ENCODE measurements at regions not wholly inside any gene's neighbourhood (a gene's known extent, or its start where the extent isn't known, plus 50 kb on each side); places are given as distances from the start of the nearest gene placed in this dataset. TPM values are rescaled to one million over a fixed set of nuclear protein-coding genes. Genes with fewer than 3 reads are reported as not detected.

DNA sequence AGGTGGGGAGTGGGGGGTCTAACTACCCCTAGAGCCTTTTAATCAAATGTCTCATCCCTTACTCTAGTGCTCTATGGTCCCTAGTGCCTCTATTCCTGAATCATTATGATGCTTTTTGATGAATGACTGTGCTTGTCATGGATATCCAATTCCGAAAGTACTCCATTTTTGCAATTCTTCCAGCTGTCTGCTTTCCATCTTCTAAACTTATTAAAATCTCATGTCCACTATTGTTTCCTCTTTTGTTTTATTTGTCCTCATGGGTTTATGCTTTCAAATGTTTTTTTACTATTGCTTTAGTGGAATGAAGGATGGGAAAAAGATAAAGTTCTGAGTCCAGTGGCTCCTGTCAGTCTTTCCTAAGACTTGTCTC, 77.2 kb upstream of the KCNMB2 start:
- peak; percentile 64 for DNase-seq

DNA sequence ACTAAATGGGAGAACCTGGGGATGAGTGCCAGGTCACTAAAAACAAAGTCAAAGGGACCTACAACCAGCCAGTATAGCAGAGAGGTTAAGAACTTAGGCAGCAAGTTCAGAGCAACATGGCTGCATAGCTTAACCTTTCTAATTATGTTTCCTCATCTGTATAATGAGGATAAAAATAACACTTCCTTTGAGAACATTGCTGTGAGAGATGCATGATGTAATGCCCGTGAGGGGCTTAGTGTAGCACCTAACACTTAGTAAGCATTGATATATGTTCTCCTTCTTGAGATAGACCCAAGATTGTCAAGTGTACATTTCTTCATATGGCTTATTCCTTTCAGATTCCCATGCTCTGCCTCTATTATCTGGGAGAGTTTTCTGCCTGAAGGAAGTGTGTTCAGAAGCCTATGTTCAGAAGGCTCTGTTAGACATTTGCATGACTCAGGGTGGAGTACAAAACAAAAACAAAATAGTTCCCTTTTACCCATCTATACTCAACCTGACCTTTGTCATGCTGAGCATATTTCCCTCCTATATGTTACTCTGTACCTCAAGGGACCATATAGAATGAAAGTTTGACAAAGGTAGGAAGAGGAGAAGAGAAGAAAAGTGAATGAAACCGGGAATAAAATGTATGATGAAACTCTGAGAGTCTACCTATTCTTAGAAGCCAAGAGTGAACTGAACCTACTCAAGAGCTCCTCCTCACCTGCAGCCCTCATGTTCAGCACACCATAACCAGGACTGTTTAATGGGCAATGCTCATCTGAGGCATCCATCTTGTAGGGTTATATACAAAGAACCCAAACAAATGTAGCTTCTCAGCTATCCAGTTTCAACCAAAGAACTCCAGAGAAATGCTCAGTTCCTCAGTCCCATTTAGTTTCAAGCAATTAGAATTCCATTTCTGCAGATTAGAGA, 70.7 kb upstream of the KCNMB2 start:
- no peak for DNase-seq

DNA sequence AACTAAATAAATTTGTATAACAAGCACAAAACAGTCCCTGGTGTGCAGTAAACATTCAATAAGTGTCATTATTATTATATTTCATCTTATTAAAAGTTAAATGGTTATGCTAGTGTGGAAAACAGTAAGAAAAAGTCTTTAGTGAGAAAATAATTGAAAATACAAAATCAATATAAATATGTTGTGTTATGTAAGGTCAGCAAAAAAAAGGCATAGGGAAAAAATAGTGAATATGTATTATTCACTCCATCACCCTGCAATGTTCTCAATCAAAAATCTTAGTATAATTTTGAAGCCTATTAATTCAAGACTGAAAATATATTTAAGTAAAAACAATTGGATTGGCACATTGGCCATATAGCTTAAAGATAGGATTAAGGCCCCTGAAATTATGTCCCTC, 63.3 kb upstream of the KCNMB2 start:
- DNase-seq, result no peak

DNA sequence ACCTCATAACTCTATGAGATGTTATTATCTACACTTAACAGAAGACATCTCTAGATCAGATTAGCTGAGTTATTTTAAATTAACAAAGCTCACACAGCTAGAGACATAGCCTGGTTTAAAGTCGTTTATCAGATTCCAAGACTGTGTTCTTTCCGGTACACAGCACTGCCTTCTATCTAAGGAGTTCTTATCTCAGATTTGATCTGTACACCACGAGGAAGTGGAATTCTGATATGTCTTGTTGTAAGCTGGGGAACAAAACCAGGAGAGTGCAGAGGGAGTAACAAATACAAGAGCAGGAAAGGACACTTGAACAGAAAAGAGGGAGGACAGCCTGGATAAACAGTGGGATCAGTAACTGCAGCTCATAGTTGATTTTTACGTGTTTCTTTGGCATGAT, 61.7 kb upstream of the KCNMB2 start:
- no peak for DNase-seq

DNA sequence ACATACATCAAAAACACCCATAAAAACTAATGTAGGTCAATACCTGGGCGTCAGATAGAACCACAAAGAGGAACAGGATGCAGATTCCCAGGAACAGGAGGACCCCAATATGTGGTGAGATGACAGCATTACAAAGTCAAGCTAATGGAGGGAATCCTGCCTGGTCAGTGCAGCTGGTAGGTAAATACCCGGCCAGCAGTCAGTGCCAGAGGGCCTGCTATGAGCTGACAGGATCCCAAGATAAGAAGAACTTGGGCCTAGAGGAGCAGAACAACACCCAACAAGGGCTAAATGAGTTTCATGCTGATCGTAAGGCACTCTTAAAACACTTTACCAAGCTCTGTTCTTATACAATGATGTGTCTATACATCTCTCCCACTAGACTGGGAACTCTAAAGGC, 61.2 kb upstream of the KCNMB2 start:
- no peak for DNase-seq

DNA sequence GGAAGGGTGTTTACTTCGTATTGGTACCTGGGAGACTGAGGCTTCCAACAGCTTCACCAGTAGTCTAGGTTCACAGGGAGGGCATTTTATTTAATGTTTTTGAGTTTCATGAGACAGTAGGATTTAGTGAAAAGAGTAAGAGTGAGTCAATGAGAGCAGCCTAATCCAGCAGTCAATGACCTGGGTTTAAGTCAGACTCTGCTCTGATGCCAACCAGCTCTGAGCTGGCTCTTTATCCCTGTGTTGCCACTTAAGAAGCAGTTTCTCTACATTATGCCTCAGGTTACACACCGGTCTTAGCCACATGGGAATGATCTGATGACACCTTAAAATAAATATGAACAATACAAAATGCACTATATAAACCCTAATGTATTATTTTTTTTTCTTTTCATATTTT, 59.4 kb upstream of the KCNMB2 start:
- no peak for DNase-seq

DNA sequence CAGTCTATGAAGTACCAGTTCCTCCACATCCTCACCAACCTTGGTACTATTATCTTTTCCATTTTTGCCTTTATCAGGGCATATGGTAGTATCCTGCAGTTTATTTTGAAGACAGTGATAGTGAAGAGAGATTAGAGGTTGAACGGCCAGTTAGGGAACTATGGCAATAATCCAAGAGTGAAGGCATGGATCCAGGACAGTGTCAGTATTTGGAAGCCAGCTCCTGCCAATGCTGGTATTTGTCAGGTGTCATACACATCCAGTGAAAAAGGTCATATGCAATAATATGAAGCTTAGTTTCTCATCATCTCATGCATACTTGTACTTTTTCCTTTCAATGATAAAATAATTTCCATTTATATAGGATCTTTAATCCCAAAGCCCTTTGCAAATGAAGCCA, 56.8 kb upstream of the KCNMB2 start:
- no peak for DNase-seq

DNA sequence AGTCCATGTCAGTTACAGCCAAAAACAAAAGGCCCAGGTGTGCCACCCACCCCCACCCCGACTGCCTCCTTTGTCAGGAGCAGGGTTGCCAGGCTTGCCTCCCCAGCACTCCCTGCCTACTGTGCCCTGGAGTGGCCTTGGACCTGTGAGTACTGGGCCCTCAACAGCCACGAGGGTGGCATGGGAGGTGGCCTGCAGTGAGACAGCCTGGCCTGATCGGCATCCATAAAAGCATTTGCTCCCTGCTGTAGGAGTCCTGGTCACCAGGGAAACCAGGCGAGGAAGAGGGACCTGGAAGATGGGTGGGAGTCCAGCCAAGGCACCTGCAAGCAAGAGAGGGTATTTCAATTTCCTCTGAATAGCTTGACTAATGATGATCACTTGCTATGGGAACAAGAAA, 56.4 kb upstream of the KCNMB2 start:
- no peak for DNase-seq

DNA sequence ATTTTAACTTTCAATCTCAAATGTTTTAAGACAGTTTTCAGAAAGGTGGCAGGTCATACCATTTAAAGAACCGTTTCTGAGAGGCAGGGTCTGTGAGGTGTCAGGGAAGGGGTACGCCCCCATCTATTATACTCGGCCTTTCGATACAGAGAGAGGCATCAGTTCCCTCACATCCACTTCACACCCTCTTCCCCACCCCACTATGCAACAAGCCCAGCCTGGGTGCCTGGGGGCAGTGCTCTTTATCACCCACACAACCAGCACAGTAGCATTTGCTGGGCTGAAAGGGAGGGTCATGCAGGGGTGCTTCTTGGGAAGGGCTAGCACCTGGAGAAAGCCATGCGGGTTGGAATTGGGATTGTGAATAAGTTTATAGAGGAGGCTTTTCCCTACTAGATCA, 56.0 kb upstream of the KCNMB2 start:
- no peak for DNase-seq

DNA sequence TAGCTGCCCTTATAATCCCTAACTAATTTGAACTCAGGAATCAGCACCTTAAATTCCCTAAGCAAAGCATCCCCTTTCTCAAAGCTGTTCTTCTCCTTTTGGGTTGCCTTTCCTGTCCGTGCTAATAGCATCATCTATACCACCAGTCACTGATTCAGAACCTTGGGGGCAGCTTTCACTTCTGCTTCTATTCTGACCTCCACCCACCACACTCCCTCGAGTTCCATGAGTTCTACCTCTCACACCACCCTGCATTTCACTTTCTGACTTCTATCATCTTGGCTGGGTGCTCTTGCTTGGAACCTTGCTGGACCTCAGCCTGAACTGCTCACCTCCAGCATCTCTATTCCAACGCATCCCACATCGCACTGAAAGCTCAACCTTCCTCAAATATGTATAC, 55.4 kb upstream of the KCNMB2 start:
- no peak for DNase-seq

DNA sequence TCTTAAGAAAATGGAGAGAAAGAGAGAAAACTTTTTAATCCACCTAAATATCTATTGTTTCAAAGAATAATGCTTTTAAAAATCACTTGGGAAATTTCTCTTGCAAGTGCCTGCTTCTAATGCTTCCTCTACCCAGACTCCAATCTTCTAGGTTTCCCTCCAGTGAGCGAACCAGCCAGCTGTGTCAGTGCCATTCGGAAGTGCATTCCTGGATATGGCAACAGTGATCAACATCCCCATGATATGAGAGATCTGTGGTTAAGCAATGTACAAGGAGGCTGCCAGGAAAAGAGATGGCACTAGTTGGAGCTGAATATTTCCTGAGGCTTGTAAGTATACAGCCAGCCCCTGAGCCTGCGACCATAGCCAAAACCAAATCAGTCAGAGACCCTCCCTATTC, 53.3 kb upstream of the KCNMB2 start:
- no peak for DNase-seq

DNA sequence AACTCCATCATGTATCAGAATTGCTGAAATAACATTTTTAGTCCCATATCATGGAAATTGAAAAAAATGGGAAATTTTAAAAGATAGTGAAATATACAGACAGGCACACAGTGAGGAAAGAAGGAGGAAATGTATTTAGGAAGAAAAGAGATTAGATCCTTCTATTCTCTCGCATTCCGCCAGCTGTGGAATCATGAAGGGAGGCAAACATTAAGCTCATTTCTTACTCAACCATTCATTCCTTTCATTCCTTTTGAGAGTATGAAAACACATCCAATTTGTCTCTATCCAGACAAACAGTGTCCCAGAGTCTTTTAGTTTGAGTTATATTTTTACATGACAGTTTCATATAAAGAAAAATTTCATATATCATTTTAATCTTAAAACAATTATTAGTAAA, 52.5 kb upstream of the KCNMB2 start:
- DNase-seq, result no peak

DNA sequence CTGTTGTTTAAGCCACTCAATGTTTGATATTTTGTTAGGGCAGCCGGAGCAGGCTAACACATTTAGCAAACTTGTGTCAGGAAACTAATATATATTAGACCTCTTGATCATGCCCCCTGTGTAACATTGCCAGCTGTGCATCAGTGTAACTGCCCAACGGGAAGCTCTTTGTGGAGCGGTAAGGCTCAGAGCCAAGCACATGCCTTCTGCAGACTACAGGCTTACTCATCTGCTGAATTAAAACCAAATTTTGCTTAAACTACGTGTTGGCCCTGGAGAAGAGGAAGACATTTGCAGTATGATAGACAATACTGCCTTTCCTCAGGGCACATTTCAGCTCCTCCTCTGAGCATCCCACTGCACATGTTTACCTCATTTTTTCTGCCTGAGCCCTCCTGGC, 50.5 kb upstream of the KCNMB2 start:
- DNase-seq, result peak; percentile 18

Small RNA genes in the stretch of these regions (small RNA-seq; reads per million reads assigned to genes)
- gene RF00425 (ENCODE audit: low replicate concordance) (0.14 reads per million), gene RN7SKP52 (ENCODE audit: low replicate concordance) (not detected), gene RNA5SP148 (ENCODE audit: low replicate concordance) (not detected), gene RNU6-1120P (ENCODE audit: low replicate concordance) (not detected)
